ENCODE measurements at regions not wholly inside any gene's neighbourhood (a gene's known extent, or its start where the extent isn't known, plus 50 kb on each side); places are given as distances from the start of the nearest gene placed in this dataset.

DNA sequence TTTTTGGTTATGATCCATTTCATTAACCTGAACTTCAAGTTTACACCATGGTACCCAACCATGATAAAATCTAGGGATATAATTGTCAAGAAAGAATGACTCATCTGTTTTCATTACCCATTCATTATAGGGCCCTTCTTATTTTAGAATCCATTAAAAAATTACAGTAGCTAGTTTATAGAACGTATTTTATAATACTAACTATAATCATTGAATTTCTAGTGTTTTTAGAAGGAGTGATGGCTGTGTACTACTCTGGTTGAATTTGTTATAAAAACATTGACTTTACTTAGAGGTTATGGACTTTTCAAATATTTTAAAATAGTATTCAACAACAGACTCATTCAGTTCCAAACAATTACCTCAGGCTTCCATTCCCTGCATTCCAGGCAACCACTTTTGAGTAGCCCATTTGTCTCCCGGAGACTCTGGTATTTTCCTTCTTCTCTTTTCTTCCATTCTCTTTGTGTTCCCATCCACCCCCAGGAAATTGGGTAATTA lies 71.9 kb upstream of the KLF12 start:
- TF ChIP-seq, protein P1, sequence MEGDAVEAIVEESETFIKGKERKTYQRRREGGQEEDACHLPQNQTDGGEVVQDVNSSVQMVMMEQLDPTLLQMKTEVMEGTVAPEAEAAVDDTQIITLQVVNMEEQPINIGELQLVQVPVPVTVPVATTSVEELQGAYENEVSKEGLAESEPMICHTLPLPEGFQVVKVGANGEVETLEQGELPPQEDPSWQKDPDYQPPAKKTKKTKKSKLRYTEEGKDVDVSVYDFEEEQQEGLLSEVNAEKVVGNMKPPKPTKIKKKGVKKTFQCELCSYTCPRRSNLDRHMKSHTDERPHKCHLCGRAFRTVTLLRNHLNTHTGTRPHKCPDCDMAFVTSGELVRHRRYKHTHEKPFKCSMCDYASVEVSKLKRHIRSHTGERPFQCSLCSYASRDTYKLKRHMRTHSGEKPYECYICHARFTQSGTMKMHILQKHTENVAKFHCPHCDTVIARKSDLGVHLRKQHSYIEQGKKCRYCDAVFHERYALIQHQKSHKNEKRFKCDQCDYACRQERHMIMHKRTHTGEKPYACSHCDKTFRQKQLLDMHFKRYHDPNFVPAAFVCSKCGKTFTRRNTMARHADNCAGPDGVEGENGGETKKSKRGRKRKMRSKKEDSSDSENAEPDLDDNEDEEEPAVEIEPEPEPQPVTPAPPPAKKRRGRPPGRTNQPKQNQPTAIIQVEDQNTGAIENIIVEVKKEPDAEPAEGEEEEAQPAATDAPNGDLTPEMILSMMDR (IDR thresholded peaks at IDR 0.05), result no peak
- TF ChIP-seq POLR2A (IDR thresholded peaks at IDR 0.05), result no peak
